ENCODE measurements at regions not wholly inside any gene's neighbourhood (a gene's known extent, or its start where the extent isn't known, plus 50 kb on each side); places are given as distances from the start of the nearest gene placed in this dataset.

DNA sequence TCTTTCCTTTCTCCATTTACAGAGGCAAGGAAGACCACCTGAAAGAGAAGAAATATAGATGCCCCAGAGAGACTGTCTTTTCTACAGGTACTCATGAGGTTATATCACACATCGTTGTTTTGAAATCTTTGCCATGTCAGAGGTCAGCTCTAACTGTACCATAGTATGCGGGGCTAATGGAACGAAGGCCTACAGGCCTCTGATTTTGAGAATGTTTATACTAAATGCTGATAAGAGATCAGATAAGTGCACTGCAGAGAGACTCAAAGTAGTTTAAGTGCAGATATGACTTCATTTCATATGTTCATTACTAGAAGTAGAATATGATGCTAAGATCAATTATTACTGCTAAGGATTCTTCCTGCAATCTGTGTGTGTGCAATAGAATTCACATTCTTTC, 1005.0 kb downstream of the GALC start:
- Histone ChIP-seq H3K27me3 (ENCODE audit: control insufficient read depth, insufficient read depth) (no peaks in the 10 kb centered on the region), H3K27ac (ENCODE audit: low read length) (no peak overlapping the region), H3K9me3 (ENCODE audit: control insufficient read depth, low read length) (no peaks in the 10 kb centered on the region), H3K4me1 (ENCODE audit: control insufficient read depth, insufficient read depth, low read length) (no peaks in the 10 kb centered on the region), H3K4me3 (ENCODE audit: low read length) (no peak overlapping the region)
- intact Hi-C loops (cut with DNase I): no loop called here
- 66% methylated on average over 3 of the region's 3 CpGs for WGBS
- DNase-seq: no peak
- no peak for ATAC-seq

DNA sequence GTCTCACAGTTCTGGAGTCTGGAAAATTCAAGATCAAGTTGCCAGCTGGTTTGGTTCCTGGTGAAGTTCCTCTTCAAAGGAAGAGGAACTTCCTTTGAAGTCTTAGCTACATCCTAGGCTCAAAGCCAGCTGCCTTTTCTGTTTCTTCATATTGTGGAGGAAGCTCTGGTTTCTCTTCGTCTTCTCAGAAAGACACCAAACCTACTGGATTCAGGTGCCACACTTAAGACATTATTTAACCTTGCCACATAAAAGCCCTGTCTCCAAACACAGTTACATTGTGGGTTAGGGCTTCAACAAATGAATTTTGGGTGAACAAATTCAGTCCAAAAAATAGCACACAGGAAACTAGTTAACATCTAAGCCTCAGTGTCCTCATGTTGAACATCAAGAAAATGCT, 1019.8 kb downstream of the GALC start:
- DNase-seq: no peak
- H3K27me3 ChIP-seq (ENCODE audit: control insufficient read depth, insufficient read depth): no peaks in the 10 kb centered on the region
- H3K4me1 ChIP-seq (ENCODE audit: control insufficient read depth, insufficient read depth, low read length): no peaks in the 10 kb centered on the region
- H3K4me3 ChIP-seq (ENCODE audit: low read length): no peak overlapping the region
- intact Hi-C loops (cut with DNase I): no loop called here
- H3K9me3 ChIP-seq (ENCODE audit: control insufficient read depth, low read length): no peaks in the 10 kb centered on the region
- 55% methylated on average over 1 of the region's 1 CpG for WGBS
- no peak overlapping the region for H3K27ac ChIP-seq (ENCODE audit: low read length)
- ATAC-seq: no peak

DNA sequence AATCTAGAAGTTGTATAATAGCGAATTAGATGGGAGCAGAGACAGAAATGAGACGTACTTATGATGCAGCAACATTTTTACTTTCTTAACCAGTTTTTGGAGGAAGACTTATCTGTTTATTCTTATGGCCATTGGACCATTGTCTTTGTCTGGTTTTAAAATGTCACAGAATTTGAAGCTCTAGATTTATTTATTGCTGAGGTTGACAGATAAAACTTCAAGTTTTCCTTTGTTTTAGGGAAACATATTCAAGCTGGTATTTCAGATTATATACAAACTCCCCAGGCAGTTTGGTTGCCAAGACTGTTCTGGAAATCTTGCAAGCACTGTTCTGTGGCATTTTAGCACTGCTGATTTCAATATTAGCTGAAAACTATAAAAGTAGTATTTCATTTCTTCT, 1021.7 kb downstream of the GALC start:
- Histone ChIP-seq H3K4me1 (ENCODE audit: control insufficient read depth, insufficient read depth, low read length) (no peaks in the 10 kb centered on the region), H3K4me3 (ENCODE audit: low read length) (no peak overlapping the region), H3K27ac (ENCODE audit: low read length) (no peak overlapping the region), H3K27me3 (ENCODE audit: control insufficient read depth, insufficient read depth) (no peaks in the 10 kb centered on the region), H3K9me3 (ENCODE audit: control insufficient read depth, low read length) (no peaks in the 10 kb centered on the region)
- WGBS: 83% methylated on average over 2 of the region's 2 CpGs
- no peak for ATAC-seq
- intact Hi-C loops (cut with DNase I): no loop called here
- no peak for DNase-seq

DNA sequence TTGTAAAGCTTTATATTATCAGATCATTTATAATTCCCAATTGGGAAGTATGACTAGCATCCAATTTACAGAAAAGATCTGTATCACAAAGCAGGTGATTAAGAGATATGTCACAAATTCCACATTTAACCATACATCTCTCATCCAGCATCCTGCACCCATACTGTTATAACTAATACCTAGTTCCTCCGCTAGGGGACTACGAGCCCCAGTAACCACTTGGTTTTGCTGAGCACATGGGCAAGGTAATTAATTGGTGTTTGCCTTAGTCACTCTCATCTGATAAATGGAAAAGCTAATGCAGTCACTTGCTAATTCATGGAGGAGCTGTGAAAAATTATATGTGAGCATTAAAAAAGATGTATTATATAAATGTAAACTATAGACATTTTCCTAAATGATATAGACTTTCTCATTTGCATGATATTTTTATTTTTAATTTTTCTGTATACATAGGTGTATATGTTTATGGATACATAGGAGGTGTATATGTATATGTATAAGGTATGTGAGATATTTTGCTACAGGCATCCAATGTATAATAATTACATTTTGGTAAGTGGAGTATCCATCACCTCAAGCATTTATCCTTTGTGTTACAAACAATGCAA, 1031.8 kb downstream of the GALC start:
- no peaks in the 10 kb centered on the region for H3K9me3 ChIP-seq (ENCODE audit: control insufficient read depth, low read length)

DNA sequence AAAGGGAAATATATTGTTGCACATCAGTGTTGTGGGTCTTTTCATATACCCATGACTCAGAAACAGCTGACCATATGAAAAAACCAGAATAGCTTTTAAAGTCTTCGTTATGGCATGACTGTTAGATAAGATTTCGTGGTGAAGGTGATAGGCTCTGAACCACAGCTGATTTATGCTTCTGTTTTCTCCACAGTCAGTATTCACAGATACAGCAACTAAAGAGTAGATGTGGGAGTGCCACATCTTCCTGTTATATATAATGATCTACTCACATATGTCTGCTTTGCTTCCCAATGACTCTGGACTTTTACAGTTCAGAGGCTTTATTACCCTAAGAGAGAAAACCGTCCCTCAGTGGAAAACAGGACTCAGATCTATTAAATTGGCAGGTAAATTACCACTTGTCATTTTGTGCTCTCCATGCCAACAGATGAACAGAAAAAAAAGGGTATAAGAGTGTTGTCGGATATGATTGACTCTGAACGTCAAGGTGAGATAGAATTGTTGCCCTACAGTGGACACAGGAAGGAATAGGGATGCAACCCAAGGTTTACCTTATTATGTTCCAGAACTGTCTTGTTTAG, 1037.1 kb downstream of the GALC start:
- intact Hi-C loops (cut with DNase I): no loop called here
- ATAC-seq: no peak
- WGBS: 50% methylated on average over 5 of the region's 5 CpGs

More for the DNA sequence above, 1031.8 kb downstream of the GALC start:
- 41% methylated on average over 2 of the region's 2 CpGs for WGBS
- no peak for ATAC-seq
- H3K4me3 ChIP-seq (ENCODE audit: low read length): no peak overlapping the region
- no peaks in the 10 kb centered on the region for H3K27me3 ChIP-seq (ENCODE audit: control insufficient read depth, insufficient read depth)
- DNase-seq: no peak
- intact Hi-C loops (cut with DNase I): no loop called here
- H3K27ac ChIP-seq (ENCODE audit: low read length): no peak overlapping the region
- H3K4me1 ChIP-seq (ENCODE audit: control insufficient read depth, insufficient read depth, low read length): no peaks in the 10 kb centered on the region

DNA sequence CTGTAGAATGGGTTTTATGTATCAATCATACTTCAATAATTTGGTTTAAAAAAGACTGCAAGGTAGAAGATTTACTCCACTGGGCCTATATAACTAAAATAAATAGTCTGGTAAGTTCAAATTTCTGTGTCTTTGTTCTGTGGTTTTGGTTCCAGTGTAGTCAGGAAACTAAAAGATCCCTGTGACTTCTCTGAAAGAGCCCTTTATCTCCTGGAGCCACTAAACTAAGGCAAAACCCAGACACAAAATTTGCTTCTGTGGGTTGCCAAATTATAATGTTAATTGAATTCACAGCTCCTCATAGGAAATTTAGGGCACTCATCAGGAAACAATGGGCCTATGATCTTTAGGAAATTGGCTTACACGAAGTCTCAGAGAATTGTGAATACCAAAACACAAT, 1038.4 kb downstream of the GALC start:
- DNase-seq (no peak), ATAC-seq (no peak)
- Histone ChIP-seq H3K27me3 (ENCODE audit: control insufficient read depth, insufficient read depth) (no peaks in the 10 kb centered on the region), H3K4me1 (ENCODE audit: control insufficient read depth, insufficient read depth, low read length) (no peaks in the 10 kb centered on the region), H3K27ac (ENCODE audit: low read length) (no peak overlapping the region), H3K4me3 (ENCODE audit: low read length) (no peak overlapping the region), H3K9me3 (ENCODE audit: control insufficient read depth, low read length) (no peaks in the 10 kb centered on the region)
- 40% methylated on average over 1 of the region's 1 CpG for WGBS
- intact Hi-C loops (cut with DNase I): no loop called here

More for the DNA sequence above, 1037.1 kb downstream of the GALC start:
- DNase-seq: no peak
- no peaks in the 10 kb centered on the region for H3K4me1 ChIP-seq (ENCODE audit: control insufficient read depth, insufficient read depth, low read length)
- H3K4me3 ChIP-seq (ENCODE audit: low read length): no peak overlapping the region
- H3K27ac ChIP-seq (ENCODE audit: low read length): no peak overlapping the region
- no peaks in the 10 kb centered on the region for H3K27me3 ChIP-seq (ENCODE audit: control insufficient read depth, insufficient read depth)
- H3K9me3 ChIP-seq (ENCODE audit: control insufficient read depth, low read length): no peaks in the 10 kb centered on the region

GRCh38 chr14:86946446-86946845, 1046.5 kb downstream of the GALC start:
- no peaks in the 10 kb centered on the region for H3K27me3 ChIP-seq (ENCODE audit: control insufficient read depth, insufficient read depth)
- H3K4me1 ChIP-seq (ENCODE audit: control insufficient read depth, insufficient read depth, low read length): no peaks in the 10 kb centered on the region
- 77% methylated on average over 3 of the region's 3 CpGs for WGBS
- ATAC-seq: no peak
- no peak for DNase-seq
- no peak overlapping the region for H3K4me3 ChIP-seq (ENCODE audit: low read length)
- intact Hi-C loops (cut with DNase I): no loop called here
- no peak overlapping the region for H3K27ac ChIP-seq (ENCODE audit: low read length)
- no peaks in the 10 kb centered on the region for H3K9me3 ChIP-seq (ENCODE audit: control insufficient read depth, low read length)

- intact Hi-C loops (cut with DNase I): no loop called here
- Histone ChIP-seq H3K4me3 (ENCODE audit: low read length) (no peak overlapping the region), H3K4me1 (ENCODE audit: control insufficient read depth, insufficient read depth, low read length) (no peaks in the 10 kb centered on the region), H3K9me3 (ENCODE audit: control insufficient read depth, low read length) (no peaks in the 10 kb centered on the region), H3K27ac (ENCODE audit: low read length) (no peak overlapping the region), H3K27me3 (ENCODE audit: control insufficient read depth, insufficient read depth) (no peaks in the 10 kb centered on the region)
- 92% methylated on average over 5 of the region's 5 CpGs for WGBS
- no peak for ATAC-seq
- no peak for DNase-seq
Observed at GRCh38 chr14:86944434-86944833, 1048.5 kb downstream of the GALC start.

DNA sequence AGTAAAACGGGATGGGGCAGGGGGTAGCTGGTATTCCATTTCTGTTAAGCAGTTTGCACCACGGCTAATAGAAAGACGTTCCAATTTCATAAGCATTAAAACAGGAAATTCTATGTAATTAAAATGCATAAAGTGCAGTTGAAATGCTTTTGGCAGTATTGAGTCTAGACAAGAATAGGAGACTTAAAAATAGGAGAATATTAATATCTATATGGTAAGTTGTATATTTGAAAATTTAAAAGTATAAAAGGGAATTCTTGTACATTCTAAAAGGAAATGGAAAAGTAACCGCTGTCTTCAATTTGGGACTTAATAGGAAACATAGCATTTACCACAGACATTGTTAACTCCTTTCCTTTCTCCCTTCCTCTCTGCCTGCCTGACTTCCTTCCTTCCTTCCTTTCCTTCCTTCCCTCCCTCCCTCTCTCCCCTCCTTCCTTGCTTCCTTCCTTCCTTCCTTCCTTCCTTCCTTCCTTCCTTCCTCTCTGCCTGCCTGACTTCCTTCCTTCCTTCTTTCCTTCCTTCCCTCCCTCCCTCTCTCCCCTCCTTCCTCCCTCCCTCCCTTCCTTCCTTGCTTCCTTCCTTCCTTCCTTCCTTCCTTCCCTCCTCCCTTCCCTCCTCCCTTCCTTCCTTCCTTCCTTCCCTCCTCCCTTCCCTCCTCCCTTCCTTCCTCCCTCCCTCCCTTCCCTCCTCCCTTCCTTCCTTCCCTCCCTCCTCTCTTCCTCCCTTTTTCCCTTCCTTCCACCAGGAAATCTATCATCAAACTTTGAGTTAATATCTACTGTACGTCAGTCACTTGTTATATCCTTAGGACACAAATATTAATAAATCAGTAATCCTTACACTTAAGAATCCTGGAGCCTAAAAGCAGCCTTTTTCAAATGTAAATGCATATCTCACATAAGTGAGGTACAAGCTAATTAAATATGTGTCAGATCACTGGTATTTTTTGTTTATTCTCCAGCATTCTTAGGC, 1049.3 kb downstream of the GALC start:
- 82% methylated on average over 5 of the region's 5 CpGs for WGBS
- DNase-seq: no peak

DNA sequence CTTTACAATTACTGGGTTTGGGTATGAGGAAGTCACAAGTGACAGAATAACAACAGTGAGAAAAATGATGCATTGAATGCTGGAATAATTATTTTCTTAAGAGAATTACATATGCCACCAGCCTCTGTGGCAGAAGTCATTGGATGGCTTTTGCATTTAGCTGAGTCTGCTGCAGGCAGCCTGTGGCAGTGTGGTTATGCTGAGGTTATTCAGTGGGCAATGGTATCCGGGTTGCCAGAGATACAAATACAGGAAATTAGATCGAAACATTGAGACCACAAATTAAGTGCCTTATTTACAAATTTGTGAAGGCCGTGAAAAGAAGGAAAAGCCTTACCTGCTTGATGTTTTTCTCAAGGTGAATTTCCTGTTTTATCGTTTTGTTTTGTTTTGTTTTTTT, 1050.0 kb downstream of the GALC start:
- H3K27ac ChIP-seq (ENCODE audit: low read length): no peak overlapping the region
- WGBS: 76% methylated on average over 4 of the region's 4 CpGs
- DNase-seq: no peak

More for the DNA sequence above, 1049.3 kb downstream of the GALC start:
- no peak overlapping the region for H3K4me3 ChIP-seq (ENCODE audit: low read length)
- H3K27me3 ChIP-seq (ENCODE audit: control insufficient read depth, insufficient read depth): no peaks in the 10 kb centered on the region
- H3K4me1 ChIP-seq (ENCODE audit: control insufficient read depth, insufficient read depth, low read length): no peaks in the 10 kb centered on the region
- no peak overlapping the region for H3K27ac ChIP-seq (ENCODE audit: low read length)
- no peak for ATAC-seq
- no peaks in the 10 kb centered on the region for H3K9me3 ChIP-seq (ENCODE audit: control insufficient read depth, low read length)
- intact Hi-C loops (cut with DNase I): no loop called here

DNA sequence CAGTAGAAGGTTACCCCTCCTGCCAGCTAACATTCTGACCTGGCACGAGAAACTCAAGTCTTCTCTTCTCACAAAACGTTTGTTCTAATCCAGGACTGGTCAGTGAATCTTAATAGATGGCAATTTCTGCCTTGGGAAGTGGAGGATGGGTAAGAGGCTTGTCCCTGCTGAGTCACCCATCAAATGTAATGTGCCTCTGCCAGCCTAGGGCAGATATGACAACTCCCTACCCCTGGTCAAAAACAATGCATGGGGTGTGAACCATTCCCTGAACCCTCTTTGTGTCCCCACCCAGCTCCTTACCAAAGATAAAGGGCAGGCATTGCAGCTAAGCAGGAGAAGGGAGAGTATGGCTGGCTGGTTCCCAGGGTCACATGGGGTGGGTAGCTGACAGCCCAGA, 1052.9 kb downstream of the GALC start:
- intact Hi-C loops (cut with DNase I): no loop called here
- H3K9me3 ChIP-seq (ENCODE audit: control insufficient read depth, low read length): no peaks in the 10 kb centered on the region
- DNase-seq: no peak
- ATAC-seq: no peak
- H3K27me3 ChIP-seq (ENCODE audit: control insufficient read depth, insufficient read depth): no peaks in the 10 kb centered on the region
- no peaks in the 10 kb centered on the region for H3K4me1 ChIP-seq (ENCODE audit: control insufficient read depth, insufficient read depth, low read length)
- H3K4me3 ChIP-seq (ENCODE audit: low read length): no peak overlapping the region
- H3K27ac ChIP-seq (ENCODE audit: low read length): no peak overlapping the region
- 56% methylated on average over 2 of the region's 2 CpGs for WGBS

More for the DNA sequence above, 1050.0 kb downstream of the GALC start:
- H3K9me3 ChIP-seq (ENCODE audit: control insufficient read depth, low read length): no peaks in the 10 kb centered on the region
- H3K4me1 ChIP-seq (ENCODE audit: control insufficient read depth, insufficient read depth, low read length): no peaks in the 10 kb centered on the region
- no peak for ATAC-seq
- H3K4me3 ChIP-seq (ENCODE audit: low read length): no peak overlapping the region
- intact Hi-C loops (cut with DNase I): no loop called here
- H3K27me3 ChIP-seq (ENCODE audit: control insufficient read depth, insufficient read depth): no peaks in the 10 kb centered on the region
